Epithelial cell of esophagus (primary cell): ENCODE measurements at regions not wholly inside any gene's neighbourhood (a gene's known extent, or its start where the extent isn't known, plus 50 kb on each side); places are given as distances from the start of the nearest gene placed in this dataset.

Experiments
- DNase-seq: peaks from one replicate; pipeline ENCODE4 v3.0.0; 2010; ENCODE audit warnings: low read depth
- H3K4me3 ChIP-seq: 2 replicates; pipeline ENCODE4 v1.5.1; 2011; ENCODE audit warnings: mild to moderate bottlenecking, low read length, control low read depth
- CTCF ChIP-seq: IDR thresholded peaks from 2 replicates; pipeline ENCODE4 v1.5.1; 2011; ENCODE audit warnings: low read depth, mild to moderate bottlenecking, low read length, control low read depth, inconsistent platforms; ENCODE audit not compliant: insufficient read depth; ENCODE audit errors: missing control alignments

DNA sequence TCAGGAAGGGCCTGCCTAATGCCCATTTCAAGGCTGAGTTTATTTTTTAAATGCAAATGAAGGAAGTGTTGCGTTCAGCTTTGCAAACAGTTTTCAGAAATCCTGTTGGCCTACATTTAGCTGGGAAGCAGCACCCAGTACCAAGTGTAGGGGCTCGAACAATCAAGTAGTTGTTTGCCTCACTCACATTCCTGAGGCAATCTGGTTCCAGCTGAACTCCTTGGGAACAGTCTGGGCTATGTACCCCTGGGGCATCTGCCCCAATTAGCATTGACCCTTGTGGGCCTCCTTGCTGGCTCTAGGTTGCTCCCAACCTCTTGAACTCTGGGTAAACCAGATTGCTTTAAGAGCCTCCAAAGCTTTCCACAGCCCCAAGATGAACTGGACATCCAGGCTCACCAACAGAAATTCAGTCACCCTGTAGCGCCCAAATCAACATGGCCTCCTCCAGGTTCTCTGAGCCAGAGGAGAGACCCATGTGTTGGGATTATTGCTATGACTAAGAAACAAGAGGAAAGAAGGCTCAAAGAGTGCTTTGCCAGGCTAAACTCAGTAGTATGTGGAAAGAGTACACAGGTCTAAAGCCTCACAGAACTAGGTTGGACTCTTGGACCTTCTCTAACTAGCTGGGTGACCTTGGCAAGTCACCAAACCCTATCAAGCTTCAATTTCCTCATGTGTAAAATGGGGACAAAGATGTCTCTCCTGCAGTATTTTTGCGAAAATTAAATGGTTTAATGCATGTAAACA lies 532.7 kb downstream of the SOX2 start:
- no peak for TF ChIP-seq CTCF
- H3K4me3 ChIP-seq: no peak overlapping the region
- no peak for DNase-seq

DNA sequence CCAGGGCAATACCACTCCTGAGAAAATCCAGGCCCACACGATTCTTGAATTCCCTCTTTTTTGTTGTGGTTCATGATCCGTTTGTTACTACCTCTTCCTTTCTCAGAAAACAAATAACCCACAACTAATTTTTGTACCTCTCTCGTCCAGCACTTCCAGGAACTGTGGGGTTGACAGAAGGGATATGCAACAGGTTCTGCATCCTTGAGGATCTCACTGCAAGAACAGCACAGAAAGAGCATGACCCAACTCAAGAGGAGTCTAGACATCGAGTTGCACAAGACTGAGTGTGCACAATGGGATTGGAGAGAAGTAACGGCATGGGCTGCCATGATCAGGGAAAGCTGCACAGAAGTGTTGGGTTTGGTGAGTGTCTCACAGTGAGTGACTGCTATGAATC lies 533.3 kb downstream of the SOX2 start:
- H3K4me3 ChIP-seq: no peak overlapping the region
- no peak for DNase-seq
- no peak for TF ChIP-seq CTCF

- no peak for TF ChIP-seq CTCF
These were observed 535.1 kb downstream of the SOX2 start for GRCh38 chr3:182246870-182247269.

DNA sequence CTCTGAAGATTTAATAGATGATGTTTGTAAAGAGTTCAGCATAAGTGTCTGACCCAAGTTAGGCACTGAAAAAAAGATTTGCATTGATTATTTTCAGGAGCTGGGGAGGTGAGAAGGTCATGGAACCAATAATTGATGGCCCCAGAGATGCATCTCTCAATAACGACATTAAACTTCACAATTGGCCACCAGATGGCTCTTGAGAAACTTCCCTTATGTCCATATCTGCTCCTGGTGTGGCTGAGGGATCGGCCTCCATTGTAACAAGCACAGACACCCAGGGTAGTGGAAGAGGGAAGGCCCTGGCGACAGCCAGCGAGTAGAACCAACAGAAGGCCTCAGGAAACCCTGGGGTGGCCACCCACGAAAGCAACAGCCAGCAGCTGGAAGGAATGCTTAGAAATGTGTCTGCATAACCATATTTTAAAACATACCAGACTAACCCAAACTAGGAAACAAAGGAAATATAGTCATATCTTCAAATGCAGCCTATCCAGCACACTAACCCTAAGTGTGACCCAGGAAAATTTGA lies 536.7 kb downstream of the SOX2 start:
- peak; percentile 19 for DNase-seq
- TF ChIP-seq CTCF: peak; percentile 19

More at GRCh38 chr3:182246870-182247269, 535.1 kb downstream of the SOX2 start:
- no peak for DNase-seq
- H3K4me3 ChIP-seq: no peak overlapping the region

DNA sequence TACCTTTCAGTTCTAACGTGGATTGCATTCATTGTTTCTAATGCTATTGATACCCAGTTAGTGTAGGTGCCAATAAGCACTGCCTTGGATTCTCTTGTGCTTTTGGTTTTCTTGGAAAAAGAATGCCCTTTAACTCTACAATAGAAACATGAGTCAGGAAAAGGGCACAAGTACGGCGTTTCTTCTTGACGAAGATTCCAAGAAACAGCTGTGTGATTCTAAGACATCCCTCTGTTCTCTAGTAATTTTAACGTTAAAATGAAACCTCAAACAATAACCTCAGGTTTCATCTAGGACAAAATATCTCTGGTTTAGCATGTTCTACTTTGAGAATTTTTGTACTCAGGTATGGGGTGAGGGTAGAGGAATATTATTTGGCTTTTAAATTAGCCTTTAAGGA lies 540.5 kb upstream of the ATP11B start:
- no peak for TF ChIP-seq CTCF
- no peak overlapping the region for H3K4me3 ChIP-seq
- DNase-seq: no peak

More for the DNA sequence above, 536.7 kb downstream of the SOX2 start:
- no peak overlapping the region for H3K4me3 ChIP-seq

GRCh38 chr3:182255158-182255557 lies 538.1 kb upstream of the ATP11B start:
- TF ChIP-seq CTCF: no peak
- DNase-seq: no peak
- no peak overlapping the region for H3K4me3 ChIP-seq

DNA sequence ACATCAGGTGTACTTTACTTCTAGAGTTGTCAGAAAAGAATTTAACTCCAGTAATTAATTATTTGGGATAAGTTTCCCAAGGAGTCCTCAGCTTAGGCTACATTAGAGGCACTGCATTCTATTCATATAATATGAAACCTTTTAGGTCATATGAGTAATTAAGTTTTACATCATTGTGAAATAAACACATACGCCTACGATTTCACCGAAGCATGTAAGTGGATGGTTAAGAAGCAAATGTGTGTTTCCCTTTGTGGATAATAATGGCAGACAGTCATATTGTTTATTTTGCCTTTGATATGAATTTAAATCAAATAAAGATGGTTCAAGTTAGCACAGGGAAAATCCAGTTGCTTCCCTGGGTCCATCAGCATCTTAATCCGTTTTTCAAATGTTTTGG lies 535.9 kb upstream of the ATP11B start:
- DNase-seq: no peak
- TF ChIP-seq CTCF: no peak
- H3K4me3 ChIP-seq: no peak overlapping the region
